ENCODE measurements at regions not wholly inside any gene's neighbourhood (a gene's known extent, or its start where the extent isn't known, plus 50 kb on each side); places are given as distances from the start of the nearest gene placed in this dataset.

DNA sequence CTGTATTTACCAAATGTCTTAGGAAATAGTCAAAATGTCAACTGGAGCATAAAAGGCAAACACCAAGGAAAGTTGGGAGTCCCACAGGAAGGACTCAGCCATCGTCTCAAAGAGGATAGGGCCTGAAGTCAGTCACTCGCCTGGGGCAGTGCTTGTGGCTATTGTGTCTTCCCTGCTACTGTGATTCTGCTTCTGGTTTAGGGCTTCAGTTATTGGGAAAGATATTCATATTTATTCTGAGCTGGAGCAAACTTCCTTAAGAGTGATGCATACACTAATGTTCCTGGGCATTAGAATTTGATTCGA is 118.1 kb downstream of the EDEM1 start:
- DNase-seq, result no peak

DNA sequence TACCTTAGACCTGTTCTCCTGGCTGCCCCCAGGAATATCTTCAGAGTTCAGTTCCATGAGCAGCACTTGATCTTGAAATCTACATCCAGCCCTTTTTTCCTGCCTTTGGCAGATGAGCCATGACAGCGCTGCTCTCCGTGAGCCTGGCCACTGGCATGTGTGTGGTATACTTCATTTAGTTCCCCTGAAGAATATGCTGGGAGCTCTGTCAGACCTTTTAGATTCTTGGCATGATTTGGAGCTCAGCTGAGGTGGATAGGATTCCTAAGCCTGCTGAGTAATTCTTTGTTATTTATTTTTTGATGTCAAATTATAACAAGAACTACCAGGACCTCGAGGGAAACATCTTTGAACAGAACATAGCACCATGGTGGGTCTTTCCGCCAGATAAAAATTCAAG is 121.7 kb downstream of the EDEM1 start:
- no peak for DNase-seq

DNA sequence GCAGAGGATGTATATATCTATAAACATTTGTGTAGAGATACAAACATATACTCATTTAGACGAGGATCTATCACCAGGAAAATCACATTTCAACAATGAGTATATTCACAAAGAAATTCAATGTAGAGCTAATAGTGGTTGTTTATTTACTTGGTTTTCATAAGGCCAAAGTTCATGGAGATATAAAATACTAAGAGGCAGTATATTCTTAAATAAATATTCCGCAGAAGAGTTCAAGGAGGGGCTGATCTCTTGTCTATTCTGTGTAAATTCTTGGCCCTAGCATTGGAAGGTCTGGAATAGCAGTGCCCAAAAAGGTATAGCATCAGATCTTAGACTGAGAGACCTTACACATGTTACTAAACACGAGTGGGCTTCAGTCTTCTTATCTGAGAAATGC is 122.1 kb downstream of the EDEM1 start:
- no peak for DNase-seq

DNA sequence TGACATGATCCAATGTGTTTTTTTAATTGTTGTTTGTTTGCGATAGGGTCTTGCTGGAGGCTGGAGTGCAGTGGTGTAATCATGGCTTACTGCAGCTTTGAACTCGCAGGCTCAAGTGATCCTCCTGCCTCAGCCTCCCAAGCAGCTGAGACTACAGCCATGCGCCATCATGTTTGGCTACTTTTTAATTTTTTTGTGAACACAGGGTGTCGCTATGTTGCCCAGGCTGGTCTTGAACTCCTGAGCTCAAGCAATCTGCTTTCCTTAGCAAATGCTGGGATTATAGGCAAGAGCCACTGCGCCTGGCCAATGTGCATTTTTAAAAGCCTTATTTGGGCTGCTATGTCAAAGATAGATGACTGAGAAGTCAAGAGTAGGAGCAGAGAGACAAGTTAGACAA is 123.0 kb downstream of the EDEM1 start:
- DNase-seq, result no peak

DNA sequence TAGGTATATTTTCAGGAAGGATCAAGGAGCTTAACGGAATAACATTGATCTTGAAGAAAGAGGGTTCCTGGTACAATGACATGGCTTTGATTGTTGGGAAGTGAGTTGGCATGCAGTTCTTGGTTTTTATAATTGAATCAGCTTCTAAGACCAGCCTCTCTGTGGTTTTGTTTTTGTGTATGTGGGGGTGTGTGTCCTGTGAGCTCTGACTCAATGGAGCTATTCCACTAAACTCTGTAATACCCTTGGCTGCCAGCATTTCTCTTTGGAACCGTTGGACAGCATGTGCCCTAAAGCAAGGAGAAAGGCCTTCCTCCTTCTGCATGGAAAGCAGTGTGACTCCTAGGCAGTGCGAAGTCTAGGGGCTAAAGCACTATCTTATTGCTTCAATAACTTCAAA is 124.8 kb downstream of the EDEM1 start:
- no peak for DNase-seq

DNA sequence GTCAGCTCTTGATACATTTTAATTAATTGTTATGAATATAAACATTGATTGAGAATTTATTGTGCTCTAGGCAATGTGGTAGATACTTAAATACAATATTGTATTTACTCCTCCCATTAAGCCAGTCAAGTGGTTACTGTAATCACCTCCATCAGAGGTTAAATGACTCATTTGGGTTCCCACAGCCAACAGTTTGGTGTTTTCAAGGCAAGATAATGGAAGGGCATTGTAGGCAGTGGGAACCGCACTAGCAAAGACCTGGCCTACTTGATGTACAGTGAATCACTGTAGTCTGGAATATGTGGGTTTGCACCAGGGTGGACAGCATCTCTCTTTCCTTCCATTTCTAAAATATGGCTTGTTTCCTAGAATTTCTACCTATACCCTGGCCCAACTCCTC is 127.4 kb downstream of the EDEM1 start:
- no peak for DNase-seq

DNA sequence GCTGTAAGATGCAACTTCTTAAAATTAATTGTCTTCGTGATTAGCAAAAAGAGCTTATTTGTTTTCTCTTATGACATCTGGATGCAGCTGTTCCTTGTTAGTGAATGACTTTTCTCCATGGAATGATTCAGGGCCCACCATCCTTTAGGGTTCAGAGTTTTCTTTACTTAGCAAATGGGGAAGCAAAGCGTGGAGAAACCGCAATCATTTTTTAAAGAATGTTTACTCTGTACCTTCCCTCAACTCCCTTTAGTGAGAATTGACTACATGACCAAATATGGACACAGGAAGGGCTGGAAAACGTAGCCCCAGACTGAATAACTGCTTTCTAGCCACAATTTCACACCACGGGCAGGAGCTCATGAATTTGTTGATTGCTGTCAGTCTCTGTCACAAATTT is 130.1 kb downstream of the EDEM1 start:
- no peak for DNase-seq

DNA sequence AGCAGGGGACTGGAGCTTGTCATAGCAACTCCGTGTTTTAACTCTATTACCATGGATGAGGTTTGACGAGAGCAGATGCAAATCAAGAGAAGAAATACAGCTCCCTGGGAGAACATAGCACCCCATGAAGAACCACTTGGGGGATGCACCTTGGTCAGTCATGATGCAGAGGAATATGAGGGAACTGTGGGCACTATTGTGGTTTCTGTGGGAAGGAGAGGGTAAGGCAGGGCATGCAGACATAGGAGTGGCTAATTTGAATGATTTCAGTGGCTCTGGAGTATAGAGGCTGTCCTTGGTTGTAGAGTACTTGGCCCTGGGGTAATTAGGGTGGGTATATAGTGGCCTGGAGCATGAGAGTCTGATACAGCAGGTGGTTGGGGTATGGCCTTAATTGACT is 131.9 kb downstream of the EDEM1 start:
- no peak for DNase-seq

DNA sequence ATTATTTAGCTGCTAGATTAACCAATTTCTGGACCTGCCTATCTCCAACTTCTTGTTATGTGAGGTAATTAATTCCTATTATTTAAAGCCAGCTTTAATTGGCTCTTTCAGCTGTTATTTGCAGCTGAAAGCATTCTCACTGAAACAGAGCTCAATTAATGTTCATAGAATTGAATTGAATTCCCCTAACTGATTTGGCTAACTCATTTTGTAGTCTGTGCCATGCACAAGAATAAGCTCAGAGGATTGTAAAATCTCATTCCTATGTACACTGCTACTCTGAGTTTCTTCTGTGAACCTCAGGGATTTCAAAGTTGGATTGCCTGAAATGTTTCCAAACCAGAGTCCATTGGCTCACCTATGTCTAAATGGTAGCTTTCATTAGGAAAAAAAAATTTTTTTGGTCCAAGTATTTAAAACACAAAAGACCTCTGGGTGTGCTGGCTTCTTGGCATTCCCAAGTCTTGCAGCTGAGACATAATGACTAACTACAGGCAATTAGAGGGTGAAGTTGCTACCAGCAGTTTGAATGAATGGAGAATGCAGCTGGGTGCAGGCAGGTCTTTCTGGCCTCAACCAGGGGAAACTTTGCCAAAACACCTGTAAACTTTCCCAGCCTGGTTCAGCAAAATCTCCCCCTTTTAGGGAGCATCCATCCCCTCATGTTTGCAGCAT is 134.3 kb downstream of the EDEM1 start:
- no peak for DNase-seq

DNA sequence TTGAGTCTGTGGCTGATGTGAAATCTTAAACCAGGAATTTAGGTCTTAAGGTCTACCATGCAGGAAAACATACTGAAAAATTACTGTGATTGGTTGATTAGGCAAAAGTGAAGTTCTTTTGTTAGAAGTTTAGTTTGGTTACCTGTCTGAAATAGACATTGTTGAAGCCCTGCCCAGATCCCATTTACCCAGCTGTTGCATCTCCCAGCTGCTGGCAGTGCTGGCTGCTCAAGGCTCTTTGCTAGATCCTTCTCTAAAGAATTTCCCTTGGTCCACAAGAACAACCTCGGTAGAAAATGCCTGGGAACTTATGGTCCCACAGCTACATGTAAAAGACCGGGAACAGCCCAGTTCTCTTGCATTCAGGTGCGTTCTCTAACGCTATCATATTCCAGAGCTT is 137.3 kb downstream of the EDEM1 start:
- DNase-seq, result no peak

DNA sequence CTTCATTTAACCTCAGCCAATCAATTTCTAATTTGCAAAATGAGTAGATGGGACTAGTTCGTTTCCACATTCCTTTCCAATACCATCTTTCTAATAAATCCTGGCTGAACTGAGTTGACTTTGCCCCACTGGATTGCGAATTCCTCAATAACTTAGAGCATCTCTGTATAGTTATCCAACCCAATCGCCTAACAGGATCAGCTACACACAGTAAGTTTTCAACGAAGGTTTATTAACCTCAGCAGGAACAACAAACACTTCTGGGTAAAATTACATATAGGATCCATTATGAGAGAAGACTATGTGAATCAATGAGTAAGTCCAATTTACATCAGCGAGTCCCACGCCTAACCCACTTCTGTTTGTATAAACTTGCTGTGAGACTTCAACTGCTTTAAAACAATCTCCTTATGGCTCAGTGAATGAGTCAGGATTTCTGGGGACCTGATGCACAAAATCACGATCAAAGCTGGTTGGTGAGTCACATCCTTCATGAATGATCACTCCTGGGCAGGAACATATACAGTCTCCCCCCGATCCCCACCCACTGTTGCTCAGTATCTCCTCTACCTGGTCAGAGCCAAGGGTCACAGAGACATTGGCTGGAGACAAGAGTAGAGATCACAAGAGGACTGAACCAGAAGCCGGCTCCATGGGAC is 142.8 kb downstream of the EDEM1 start:
- no peak for DNase-seq

DNA sequence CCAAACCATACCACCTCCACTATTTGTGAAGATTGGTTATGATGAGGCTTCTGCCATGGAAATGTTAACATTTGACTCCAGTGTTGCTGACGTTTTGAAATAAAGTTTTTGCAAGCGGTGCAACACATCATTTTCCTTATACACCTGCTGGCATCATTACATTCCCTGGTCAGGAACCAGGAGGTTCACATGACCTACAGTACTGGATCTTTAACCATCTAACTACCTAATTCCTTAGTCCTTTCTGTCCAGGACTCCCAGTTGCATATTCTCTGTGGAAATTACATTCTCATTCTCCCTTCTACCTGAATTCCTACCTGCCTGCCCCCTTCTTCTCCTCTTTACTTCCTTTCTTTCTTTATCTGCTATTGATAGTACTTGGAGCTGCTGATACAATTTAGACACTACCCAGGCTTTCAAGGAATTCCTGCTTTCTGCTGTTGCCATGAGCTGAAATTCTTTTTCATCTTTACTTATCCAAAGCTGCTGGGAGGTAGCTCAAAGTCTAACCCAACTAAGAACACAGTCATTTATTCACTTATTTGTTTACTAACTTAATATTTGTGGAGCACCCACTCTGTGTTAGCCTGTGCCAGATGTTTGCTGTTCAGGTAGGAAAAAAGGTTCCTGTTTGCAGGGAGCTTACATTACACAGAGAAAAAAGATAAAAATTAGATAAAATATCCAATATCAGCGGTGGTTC is 144.2 kb downstream of the EDEM1 start:
- no peak for DNase-seq

DNA sequence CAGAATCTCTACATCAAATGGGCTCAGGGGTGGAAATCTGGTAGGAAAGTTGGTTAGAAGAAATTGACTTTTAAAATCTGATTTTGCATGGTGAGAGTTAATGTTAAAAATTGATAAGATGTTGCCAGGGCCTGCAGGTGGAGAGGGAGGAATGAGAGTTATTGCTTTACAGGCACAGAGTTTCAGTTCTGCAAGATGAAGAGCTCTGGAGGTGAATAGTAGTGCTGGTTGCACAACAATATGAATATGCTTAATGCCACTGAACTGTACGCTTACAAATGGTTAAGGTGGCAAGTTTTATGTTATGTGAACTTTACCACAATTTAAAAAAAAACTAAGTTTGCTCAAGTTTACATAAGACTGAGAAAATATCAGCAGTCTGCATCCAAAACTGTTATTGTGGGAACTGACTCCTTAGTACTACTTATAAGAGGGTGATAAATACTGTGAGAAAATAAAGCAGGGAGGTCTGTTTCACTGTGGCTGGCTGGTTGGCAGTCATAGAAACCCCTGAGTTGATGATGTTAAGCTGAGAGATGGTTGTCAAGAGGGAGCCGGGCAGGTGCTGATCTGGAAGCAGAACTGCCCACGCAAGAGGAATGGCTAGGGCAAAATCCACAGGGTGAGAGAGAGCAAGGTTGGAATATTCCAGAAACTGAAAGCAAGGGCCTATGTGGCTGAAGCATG is 144.9 kb downstream of the EDEM1 start:
- no peak for DNase-seq

DNA sequence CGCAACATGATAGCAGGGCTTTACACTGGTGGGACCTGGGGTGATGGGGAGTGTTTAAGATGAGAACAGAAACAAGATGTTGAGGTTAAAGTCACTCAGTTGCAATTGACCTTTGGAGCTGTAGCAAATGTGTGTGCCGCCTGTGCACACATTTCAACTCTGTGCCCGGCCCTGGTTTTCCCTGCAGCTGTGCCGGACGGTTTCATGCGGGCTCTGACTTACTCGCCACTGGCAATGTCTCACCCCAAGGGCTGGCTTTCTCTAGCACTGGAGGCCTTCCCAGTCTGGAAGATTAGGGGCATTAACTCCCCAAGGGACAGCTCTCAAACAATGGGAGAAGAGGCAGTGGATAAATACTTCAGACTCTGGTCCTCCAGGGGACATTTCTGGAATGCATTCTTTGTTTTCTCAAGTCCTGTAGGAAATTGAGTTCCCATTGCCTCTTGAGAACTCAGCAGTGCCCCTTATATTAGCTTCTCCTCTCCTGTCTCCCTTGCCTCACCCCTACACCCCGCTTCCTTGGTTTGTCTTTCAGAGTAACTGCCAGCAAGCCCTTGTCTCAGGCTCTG is 152.5 kb downstream of the EDEM1 start:
- no peak for DNase-seq

DNA sequence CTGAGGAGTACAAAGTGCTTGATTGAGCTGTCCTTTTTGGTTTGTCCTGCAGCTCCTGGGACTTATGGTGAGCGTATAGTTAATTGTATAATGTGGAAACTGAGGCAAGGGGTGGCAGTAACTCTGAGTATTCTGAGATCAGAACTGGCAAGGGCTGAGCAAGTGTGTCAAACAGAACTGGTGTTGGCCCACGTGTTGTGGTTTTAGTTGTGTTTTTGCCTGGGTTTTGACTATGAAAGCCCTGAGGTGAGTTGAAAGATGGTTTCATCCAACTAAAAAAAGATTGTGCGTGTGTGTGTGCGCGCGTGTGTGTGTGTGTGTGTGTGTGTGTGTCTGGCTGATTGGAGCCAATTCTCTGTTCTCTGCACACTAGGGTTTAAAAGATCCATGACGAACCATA is 154.1 kb downstream of the EDEM1 start:
- DNase-seq, result no peak

DNA sequence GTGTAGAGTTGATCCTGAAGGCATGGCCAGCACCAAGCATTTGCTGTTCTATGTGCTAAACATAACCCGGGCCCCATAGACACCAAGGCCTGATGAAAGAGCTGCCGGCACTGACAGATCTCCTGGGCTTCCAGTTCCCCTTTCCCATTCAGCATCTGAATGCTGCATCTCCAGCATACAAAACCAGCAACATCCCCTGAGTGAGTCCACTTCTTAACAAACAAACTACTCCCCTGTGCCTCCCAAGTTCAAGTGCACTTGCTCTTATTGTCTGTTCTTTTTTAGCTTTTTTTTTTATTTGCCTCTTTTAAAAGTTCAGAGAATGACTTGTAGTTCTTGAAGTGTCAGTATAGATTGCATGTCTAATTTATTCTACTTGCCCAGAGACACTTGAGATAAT is 156.0 kb downstream of the EDEM1 start:
- DNase-seq, result no peak

DNA sequence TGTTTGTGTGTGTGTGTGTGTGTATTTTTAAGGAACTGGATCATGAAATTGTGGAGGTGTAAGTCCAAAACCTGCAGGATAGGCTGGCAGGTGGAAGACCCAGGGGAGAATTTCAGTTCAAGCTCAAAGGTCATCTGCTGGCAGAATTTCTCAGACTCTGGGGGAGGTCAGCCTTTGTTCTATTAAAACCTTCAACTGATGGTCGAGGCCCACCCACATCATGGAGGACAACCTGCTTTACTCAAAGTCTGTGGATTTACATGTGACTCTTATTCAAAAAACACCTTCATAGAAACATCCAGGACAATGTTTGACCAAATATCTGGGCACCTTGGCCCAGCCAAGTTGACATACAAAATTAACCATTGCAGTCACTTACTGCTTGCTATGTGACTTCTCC is 157.2 kb downstream of the EDEM1 start:
- DNase-seq, result no peak

DNA sequence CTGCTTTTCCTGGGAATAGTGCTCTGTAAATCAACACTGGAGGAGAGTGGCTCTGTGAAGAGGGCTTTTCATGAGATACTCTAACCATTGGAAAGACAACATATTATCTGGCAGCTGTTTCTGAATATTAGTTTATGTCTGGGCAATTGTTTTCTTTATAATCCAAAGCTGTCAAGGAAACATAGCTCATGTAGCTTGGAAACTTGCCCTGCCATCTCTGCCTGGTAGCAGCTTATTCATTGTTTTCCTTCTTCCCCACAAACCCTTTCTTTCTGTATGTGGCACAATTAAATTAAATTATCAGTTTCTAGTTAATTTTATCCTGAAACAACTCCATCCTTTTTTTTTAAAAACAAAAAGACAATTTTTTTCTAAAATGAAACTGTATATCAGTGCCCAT is 160.0 kb downstream of the EDEM1 start:
- DNase-seq, result no peak

DNA sequence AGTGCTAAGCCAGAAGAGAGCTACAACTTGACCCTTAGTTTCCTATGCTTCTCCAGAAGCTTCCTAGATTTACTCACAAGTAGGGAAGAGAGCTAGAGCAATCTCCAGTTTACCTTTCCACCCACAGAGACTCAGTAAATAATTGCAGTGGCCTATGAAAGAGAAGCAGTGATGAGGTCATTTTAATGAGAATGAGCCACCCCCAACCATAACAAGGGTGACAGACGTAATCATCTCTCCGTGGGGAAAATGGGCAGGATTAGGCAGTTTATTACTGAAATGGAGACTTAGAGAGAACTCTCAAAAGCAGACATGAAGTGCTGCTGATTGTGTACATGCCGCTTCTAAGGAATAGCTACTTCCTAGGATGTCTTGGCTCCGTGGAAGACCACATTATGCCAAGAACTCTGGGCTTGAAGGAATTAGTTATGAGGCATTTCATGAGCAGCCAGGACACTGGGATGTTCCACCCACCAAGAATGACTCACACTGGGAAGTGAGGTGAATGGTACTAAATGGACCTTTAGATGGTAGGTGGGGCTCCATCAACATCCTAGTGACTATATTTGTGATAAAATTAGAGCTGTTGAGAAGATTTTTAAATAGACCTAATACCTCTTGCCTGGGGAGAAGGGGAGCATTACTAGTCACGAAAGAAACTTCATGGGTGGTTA is 160.9 kb downstream of the EDEM1 start:
- DNase-seq, result no peak

DNA sequence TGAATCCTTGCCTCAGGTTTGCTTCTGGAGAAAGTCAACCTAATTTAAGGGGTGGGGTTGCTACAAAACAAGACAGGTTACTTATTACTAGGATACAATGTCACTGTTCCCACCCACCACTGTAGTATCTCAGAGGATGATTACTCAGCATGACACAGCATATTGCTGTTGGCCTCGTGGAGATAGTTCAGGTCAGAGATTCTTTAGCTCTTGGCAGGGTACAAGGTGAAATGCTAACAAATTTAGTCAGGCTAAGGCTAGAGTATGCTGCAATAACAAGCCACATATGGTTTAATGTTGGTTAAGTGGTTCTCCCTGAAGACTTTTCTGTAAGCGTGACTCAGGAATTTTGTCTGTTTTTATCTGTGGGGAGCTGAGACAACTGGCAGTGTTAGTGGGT is 161.8 kb downstream of the EDEM1 start:
- no peak for DNase-seq

DNA sequence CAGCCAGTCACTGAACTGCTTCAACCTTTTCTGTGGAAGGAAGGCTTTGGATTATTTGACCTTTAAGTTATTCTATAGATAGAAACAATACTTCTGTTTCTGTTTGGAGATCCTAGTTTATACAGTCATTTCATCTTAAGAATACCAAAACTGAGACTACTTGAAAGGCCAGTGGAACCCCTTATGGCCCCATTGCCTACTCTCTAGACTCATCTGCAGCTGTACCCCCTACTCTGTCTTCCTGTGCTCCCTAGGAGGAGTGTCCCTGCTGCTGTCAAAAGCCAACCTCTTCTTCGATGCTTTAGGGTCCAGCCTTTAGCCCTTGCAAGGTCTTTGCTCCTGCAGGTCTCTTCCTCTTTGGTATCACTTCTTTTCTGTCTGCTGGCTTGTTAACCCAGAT is 169.6 kb downstream of the EDEM1 start:
- DNase-seq, result no peak

DNA sequence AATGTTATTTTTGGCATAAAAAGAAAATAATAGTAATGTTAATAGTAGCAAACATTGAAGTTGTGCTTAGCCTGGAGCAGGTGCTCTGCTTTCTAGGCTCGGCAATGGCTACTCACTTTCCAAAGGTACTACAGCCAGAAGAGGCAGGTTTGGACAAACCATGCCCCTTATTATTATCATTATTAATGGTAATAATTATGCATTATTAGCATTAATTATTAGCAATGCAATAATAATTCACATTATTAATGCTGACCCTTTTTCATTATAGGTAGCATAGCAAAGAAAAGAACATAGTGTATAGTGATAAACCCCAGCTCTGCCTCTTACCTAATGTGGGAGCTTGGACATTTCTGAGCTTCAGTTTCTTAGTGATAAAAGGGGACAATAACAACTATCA is 171.4 kb downstream of the EDEM1 start:
- no peak for DNase-seq

DNA sequence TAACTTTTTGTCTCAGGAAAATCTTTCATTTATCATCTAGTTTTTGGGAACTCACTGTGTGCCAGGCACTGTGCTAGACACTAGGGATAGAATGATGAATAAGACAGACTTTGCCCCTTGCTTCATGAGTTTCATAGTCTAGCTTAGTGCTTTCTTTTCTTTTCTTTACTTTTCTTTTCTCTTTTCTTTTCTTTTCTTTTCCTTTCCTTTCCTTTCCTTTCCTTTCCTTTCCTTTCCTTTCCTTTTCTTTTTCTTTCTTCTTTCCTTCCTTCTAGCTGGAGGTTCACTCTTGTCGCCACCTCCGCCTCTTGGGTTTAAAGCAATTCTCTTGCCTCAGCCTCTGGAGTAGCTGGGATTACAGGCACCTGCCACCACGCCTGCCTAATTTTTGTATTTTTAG is 172.9 kb downstream of the EDEM1 start:
- DNase-seq, result no peak
